GM19238 (cell line): ENCODE measurements at regions not wholly inside any gene's neighbourhood (a gene's known extent, or its start where the extent isn't known, plus 50 kb on each side); places are given as distances from the start of the nearest gene placed in this dataset.

Experiments
- DNase-seq: peaks from one replicate; pipeline ENCODE4 v3.0.0; 2011; ENCODE audit warnings: low spot score; ENCODE audit not compliant: insufficient read length

DNA sequence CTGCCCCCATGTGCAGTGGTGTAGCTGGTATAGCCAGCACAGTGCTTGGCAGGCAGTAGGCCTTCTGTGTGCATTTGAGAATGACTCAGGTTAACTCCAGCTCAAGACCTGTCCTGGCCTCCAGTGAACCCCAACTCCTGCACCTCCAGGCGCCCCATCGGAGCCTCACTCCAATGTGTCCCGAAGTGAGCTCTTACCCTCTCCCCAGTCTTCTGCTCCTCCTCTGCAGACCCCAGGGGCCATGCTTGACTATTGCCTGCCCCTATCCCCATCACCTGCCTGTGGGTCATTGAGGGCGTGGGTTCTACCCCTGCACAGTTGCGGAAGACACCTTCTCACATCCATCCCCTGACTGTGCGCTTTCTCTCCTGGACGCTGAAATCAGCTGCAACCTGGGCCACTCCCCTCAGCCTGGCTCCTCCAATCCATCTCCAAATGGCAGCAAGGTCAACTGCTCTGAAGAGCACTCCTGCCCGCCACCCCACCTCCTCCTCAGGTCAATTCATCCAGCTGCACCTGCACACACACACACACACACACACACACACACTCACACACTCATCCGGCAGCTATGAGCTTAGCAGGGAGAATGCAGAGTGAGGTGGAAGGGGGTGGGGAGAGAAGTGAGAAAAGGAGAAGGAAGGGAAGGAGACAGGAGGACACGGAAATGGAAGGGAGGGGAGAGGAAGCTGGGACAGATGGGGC is 130.3 kb upstream of the GLI2 start:
- no peak for DNase-seq

DNA sequence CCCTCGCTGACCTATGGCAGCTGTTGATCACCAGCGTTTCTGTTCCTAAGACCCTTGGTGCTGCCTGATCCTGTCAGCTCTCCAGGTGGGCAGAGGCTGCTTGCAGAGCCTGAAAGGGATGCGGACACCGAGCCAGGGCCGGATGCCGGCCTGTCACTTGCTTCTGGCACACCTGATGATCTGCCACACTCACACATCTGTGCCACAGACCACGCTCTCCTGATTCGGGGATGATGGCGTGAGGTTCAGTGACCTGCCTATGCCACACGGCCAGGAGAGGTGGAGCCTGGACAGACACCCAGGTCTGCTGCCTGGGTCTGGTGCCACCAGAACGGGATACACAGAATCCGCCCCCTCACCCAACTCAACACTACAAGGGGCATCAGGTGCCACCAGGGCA is 129.4 kb upstream of the GLI2 start:
- DNase-seq: no peak

DNA sequence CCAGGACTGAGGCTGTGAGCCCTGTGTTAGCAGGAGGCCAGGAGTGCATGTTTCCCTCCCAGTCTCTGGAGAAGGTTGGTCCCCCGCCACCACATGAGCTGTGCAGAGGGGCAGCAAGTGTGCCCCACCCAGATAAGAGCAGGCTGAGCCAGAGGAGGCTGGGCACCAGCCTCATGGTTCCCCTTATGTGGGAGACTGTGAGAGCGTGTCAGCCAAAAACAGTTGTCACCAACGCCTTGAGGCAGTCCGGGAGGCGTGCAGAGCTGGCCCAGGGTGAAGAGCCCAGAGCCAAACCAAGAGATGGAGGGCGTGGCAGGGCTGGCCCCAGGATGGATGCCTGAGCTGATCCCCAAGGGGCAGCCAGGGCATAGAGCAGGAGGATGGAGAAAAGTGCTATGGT is 128.7 kb upstream of the GLI2 start:
- DNase-seq: no peak

DNA sequence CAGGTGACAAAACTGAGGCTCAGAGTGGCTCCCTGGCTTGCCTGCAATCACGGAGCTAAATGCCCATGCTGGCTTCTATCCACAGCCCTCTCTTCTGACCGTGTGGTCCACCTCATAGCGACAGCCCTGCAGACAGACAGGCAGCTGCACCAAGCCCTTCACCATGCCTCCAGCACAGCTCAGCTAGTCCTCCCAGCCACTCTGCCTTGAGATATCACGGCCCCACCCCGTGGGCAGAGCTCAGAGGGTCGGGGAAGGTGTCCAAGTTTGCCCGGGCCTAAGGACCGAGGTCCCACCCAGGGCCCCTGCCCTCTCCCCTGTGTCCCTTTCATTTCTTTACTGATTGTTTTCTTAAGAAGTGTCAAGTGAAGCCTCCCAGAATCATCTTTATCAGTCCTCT is 128.2 kb upstream of the GLI2 start:
- DNase-seq: no peak

DNA sequence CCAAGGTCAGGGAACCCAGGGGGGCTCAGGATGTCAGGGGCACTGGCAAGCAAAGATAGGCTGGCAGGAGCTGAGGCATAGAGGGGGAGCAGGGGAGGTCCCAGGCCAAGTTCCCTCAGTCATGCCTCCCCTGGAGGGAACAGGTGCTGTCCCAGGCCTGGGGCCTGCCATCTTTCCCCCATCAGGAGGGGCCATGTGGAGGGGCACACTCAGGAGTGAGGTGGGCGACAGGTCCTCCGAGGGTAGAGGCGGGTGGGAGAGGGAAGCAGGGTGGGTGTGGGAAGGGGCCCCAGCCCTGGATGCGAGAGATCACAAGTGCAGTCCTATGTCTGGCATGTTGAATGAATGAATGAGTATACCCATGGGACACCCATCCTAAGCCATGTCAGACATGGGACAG is 127.7 kb upstream of the GLI2 start:
- no peak for DNase-seq

DNA sequence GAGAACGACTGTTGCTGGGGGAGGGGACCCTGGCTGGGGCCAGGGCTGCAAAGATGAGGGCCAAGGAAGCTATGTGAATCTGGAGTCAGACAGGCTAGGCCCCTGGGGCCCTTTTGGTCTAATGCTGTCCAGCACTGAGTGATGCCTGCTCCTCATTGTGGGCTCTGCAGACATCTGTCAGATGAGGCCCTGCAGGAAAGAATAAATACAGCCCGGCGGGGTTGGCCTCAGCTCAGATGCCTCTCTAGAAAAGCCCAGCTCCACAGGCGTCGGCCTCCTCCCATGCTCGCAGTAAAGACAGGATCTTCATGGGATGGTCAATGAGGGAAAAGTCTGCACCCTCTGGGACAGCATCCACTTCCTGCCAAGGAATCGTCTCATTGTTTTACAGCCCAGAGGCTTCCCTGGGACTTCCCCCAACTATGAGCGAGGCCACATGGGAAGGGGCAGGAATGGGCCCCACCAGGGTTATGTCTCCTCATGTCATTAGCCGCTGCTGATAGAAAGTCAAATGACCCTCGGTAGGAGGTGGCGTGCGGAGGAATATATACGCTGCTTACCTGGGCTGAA is 125.8 kb upstream of the GLI2 start:
- no peak for DNase-seq

DNA sequence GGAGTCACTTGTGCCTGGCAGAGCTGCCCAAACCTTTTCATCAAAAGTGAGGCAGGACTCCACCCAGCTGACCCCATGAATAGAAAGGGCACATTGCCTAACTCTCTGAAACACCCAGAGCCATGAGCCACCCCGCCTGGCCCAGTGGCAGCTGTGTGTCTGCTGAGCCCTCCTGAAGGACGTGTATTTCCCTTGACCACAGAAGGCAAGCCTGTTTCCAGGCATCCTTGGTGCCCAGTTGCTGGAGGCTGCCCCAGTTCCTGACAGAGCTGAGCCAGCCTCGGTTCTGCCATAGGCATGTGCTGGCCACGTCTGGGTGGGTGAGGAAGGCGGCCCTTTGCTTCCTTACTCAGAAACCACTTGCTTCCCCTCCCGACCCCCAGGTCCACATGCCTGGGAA is 124.7 kb upstream of the GLI2 start:
- no peak for DNase-seq

DNA sequence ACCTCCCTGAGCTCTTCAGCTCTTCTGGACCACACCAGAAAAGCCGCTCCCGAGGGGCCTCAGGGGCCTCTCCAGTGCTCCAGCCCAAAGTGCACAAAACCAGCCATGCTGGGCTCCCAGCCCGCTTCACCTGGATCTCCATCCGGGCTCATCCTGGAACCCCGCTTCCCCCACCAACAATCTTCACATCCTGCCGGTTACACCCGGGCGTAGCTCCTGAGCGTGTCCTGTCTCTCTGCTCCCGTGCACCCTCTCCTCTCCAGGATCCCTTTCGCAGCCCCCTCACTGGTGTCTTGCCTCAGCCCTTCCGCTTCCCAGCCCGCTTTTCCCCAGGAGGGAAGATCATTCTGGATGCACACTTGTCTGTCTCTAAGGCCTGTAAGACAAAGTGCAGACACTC is 123.7 kb upstream of the GLI2 start:
- DNase-seq: no peak

DNA sequence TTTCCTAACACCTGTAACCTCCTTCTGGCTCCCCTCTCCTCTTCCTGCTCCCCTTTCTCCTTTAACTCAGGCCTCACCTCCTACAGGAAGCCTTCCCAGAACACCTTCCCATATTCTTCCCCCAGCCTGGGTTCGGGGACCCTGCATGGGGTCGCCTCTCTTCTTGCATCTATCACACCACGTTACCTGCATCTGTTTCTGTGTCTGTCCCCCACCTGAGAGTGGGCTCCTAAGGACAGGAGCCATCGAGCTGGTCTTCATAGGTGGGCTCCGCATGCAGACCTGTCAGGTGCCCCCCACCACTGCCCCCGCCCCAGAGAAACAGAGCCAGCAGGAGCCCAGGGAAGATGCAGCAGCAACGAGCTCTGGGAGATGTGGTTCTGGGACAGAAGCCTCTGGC is 123.2 kb upstream of the GLI2 start:
- DNase-seq: no peak

DNA sequence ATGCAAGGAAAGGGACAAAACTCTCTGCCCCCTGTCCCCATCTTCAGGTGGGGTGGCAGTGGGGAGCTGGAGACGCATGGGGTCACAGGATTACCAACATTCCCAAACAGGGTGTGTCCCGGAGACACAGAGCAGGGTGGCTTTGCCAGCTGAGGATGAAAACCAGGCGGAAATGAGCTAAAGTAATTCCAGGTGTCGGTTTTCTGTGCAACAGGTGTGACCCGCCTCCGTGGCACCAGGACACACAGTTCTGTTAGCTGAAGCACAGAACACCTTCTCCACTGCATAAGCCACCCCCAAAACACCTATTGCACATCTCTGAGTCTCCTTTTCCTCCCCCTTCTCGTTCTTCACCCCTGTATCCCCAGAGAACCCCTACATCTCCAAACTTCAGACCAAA is 122.7 kb upstream of the GLI2 start:
- no peak for DNase-seq

DNA sequence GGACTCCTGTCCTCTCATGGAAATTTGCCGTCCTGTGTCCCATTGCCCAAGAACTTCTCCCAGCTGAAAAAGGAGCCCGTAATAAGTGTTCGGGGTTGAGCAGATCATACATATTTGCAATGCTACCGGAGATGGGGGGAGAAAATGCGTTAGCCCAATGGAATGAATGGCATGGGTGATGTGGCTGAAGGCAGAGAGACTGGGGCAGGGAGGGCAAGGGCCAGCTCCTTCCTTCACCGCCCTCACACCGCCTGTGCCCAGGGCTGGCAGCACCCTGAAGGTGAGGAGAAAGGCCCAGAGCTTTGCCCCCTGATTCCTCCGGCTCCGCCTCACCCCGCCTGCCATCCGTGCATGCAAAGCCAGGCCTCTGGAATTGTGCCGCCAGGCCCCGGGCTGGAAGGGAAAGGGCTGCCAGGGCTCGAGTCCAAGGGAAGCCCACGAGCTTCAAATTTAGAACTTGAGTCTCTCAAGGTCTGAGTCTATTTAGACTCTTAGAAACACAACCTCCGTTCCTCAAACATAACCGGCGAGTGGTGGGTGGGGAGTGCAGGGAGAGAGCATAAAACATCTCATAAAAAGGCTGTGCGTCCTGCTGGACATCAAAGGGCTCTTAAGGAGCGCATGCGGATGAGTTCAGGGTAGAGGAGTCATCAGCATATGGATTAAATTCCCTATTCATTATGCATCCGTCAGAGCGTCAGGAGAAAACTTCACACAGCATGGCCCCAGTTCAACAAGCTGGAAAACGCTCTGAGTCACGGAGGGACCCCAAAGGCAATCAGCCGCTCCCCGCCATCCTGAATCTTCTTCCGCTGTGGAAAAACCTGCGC is 121.7 kb upstream of the GLI2 start:
- DNase-seq: no peak

DNA sequence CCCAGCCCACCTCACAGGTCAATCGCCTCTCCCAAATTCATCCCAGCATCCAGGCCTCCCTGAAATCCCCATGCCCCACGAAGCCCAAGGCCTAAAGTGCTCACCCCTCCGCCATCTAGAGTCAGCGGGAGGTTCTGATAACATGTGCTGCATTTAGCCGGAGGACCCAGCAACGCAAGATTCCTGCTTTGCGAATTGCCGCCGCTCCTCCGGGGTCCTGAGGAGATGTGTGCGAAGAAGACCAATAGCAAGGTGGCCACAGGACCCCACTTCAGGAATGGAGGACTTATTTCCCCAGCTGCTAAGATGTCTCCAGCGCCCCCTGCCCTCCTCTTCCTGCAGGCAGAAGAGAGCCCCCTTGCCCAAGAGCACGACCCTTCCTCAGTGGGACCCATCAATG is 120.8 kb upstream of the GLI2 start:
- DNase-seq: no peak

DNA sequence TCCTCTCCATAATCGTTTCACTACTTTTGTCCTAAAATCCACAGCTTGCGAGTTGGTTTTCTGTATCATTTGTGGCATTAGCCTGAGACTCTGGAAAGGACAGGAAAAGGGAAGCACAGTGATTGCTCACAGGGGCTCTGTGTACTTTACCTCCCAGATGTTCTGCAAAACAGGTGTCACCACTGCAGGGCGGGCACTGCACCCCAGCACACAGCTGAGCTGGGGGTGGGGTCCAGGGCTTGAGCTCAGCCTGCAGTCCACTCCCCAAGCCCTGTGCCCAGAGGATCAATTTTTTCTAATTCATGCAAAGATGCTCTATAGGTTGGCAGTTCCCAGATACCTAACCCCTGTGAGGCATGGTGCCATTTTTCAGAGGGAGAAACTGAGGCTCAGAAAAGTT is 119.4 kb upstream of the GLI2 start:
- DNase-seq: no peak

DNA sequence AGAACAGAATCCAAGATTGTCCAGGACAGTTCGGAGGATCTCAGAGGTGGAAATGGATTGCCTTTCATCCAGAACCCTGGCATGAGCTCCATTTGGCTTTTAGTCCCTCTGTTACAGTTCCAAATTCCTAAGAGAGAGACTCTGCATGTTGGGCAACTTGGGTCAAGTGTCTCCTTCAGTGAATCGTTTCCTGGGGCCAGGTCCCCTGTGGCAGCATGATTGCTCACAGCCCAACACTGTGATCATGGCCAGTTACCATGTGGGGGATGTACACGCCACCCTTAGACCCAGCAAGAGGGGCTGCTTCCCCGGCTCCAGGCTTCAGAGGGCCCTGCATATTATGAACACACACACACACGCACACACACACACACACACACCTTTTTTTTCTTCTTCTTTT is 118.6 kb upstream of the GLI2 start:
- no peak for DNase-seq

DNA sequence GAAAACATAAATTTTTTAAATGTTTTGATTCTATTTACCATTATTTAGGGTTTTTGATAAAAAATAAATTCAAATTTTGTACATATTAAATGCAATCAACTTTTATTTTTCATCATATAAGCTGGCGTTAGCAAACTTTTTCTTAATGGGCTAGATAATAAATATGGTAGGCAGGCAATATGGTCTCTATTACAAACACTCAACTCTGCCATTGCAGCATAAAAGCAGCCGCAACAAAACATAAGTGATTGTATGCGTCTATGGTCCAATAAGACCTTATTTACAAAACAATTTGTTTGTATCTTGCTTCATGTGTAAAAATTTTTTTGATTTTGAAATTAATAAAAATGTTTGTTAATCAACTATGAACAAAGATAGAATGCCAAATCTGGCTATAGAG is 116.8 kb upstream of the GLI2 start:
- DNase-seq: no peak

DNA sequence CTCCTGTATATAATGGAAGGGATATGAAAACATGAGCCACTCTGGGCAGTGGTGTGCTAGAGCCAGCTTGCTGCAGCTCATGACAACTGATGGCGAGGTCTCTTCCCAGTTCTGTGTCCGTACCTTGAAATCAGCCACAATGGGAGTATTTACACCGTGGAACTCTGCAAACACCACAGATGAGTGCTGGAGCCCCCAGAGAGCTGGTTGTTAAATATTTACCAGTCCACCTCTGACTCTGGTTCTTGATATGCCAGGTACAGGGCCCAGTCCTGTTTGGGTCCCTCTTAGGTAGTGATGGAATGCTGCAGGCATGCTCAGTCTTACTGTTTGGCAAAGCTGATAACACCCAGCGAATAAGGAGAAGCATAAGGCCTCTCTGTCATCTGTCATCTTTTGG is 116.1 kb upstream of the GLI2 start:
- DNase-seq: no peak

DNA sequence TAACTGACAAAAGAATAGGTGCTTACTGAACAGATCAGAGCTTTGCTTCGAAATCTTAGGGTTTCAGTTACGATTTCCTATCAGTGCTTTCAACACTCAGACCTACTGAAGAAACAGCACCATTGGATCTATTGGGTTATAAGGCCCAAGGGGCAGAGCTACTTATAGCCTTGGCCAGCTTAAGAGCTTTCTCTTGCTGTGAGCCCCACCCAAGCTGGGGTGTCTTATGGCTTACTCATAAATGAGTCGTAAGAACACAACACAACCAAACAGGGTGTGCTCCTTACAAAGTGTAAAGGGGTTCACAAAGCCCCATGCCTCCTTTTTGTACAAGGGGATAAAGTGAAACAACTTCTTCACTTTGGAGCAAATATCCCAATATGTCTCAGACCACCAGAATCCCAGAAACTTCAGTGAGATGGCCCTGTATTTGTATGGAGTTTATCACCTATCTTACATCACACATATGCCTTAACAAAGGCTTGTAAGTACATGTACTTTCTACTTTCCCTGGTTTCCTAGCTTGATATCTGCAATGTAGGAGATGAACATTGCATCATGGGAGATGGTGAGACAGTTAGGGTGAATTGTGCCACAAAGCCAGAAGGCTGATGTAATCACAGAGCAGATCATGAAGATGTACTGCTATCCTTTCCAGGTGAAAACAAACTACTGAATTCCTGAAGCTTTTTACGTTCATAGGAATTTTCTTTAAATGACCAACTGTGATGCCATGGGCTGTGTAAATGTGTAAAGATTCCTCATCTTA is 115.5 kb upstream of the GLI2 start:
- DNase-seq: no peak

DNA sequence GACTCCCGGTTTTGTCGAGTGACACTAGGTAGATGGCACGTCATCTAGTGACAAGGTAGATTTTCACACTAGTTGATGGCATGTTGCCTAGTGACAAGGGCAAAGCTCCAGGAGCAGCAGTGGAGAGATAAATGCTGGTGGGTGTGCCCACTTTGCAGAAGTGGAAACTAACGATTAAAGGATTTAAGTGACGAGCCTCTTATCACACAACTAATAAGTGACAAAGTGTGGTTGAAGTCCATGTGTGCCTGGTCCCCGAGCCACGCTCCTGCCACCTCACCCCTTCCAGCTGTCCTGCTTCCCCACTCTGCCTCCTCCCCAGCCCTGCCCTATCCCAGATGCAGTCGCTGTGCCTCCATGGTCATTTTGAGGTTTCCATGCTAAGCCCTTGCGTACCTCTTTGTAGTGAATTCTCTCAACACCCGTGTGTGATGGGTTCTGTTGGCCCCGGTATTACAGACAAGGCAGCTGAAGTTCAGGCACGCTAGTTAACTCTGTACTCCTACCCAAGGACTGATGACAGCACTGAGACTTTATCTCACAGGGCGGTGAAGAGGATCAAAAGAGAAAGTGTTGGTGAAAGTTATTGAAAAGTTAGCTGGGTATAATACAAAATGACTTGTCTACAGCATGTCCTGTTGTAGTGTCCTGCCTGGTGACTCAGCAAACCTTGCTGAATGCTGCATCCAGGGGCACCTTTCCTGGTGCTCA is 113.4 kb upstream of the GLI2 start:
- no peak for DNase-seq

DNA sequence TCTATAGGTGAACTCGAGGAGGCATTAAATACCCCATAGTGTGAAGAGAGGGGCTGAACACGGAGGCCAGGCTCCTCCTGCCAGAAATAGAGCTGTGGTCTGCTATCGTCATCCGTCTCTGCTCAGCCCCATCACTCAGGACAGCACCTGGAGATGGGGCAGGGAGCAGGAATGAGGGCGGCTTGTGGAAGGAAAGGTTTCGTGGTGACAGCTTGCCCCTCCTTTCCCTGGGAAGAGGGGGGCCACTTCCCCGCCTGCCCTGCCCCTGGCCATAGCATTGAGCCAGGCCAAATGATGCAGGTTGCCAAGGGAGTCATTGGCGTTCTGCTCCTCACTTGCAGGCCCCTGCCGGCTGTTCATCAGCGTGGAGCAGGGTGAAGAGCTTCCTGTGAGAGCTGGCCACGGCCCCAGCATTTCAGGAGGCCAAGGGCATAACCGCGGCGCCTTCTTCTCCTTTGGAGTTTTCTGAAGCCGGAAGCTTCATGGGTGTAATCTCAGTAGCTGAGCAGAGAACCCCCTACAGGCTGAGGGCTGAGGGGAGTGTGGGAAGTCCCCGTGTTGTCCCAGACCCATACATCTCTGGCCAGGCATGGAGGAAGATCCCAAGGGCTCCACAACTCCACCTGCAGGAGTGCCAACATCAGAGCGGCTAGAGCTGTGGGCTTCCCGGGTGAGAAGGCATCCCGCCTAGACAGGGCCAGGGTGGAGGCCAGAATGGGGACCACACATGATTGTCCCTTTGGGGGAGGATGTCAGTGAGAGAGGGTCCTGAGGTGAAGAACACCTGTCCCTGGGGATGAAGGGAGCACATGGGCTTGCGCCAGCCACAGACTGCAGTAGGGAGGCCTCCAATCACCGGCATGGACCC is 112.5 kb upstream of the GLI2 start:
- no peak for DNase-seq

DNA sequence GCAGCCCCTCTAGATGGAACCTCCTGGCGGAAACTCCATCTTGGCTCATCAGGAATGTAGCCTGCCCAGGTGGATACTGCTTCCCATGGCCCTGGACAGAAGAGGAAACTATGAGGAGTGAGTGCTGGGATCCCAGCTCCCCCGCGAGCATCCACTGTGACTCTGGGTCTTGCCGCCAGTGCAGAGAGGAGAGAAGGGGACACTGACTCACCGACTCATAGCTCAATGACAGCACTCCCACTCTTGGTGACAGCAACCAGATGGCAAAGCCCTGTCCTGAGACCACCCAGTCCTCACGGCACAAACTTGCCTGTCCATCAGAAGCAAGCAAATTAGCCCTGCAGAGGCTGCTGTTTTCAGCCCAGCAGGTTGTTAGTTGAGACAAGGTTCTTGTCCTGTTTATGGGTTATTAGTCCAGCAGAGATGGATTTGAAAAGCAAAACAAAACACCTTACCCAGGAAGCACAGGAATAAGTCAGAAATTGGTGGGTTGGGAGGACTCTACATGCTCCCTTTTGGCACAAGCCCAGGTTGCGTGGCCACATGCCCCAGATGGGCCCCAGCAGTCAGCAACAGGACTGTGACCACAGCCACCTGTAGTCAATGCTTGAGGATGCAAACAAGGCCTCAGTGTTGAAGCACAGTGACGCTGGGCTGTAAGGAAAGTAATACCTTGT is 111.5 kb upstream of the GLI2 start:
- no peak for DNase-seq
